GM19455 (cell line): ENCODE measurements at regions not wholly inside any gene's neighbourhood (a gene's known extent, or its start where the extent isn't known, plus 50 kb on each side); places are given as distances from the start of the nearest gene placed in this dataset.

Experiments
- ATAC-seq: cut with Tn5 transposase; IDR thresholded peaks from one replicate; pipeline ENCODE4 v1.9.1; 2021; ENCODE audit not compliant: unreplicated experiment

DNA sequence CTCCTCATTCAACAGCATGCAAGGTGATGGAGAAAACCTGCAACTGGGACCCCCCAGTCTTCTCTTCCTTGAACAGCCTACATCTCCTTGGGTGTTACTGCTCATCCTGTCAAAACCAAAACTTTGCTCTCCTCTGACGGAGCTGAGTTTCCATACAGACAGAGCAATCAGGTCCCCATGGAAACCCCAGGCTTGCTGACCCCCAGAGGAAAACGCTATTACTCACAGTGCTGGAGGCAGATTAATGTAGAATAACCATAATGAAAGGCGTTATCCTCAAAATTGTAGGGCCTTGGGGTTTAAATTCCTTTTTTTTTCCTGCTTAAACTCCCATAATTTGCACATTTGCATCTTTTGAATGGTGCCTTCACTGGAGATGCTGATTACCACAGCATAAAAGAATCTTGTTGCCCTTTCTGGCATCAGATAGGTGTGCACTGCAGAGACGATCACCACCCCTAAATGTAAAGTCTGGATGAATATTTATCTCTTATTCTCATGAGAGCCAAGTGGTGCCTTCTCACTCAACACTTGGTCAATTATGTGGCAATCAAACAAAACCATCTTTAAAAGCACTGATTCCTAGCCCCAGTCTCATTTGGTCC is 126.3 kb downstream of the MSX2 start:
- ATAC-seq, result no peak

DNA sequence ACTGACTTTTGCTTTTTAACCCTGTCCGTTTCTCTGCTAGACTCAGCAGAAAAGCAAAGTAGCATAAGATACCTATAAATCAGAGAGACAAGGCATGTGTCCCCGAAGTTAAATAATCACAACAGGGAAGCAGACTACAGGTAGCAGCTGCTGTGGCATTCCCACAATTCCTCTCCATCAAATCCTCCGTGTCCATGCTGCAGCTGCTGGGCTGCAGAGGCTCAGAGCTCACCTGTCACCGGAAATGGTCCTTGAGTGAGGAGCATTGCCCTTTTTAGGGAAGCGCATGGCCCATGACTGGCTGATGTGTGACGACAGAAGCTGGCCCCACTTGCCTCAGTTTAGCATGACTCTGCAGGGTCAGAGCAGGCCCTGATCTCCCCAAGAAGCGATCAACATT is 125.0 kb downstream of the MSX2 start:
- no peak for ATAC-seq

DNA sequence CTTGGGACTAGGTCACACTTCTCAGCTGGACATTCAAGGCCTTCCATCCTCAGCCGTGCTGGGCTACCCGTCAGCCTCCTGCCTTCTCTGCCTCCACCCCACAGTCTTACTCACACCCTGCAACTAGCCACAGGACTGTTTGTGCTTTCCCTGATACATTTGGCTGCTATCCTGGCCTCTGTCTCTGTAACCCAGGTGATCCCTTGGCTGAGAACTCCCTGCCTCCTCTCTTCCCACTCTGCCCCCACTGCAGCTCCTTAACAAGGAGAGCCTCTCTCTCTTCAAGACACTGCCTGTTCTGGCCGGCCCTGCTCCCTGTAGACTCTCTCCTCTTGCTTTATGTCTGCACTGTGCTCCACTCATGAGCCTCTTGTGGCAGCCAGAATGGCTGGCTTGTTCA is 120.6 kb downstream of the MSX2 start:
- no peak for ATAC-seq

DNA sequence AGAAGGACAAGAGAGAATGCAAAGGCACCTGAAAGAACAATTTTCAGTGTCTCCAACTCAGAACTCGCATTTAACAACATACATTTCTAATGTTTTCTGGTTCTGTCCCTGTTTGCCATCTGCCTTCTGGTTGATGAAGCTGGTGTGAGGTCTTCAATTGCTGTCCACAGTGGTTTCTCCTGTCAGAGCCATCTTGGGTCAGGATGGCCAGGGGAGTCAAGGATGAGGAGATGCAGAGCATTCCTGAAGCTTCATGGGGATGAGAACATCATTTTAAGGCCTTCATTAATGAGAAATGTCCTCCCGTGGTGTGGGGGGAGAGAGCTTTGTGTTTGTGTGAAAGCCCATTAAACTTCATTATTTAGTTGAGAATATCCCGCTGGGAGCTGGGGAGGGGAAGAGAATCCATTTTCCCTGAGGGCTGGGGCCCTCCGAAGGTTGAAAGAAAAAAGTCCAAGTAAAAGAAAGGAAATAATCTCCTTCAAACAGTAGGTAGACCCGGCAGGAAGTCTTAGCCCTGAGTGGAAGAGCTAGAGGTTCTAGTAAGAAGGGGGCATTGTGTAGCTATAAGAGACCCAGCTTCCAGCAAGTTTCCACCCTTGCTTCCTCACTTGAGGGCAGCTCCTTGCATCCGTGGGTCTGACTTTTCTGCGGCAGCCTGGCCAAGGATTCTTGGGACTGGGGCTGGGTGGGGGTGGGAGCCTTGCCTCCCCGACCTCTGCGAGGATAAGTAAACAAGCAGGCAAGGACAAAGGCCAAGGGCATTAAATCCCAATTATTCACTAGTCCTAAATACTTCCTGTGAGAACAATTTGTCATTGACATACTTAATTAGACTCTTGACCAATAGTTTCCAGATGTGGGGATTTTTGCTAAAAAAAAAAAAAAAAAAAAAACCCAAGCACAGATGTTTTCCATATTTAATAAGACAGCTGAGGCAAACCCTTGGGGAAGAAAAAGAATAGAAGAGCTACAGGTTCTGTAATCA is 119.2 kb downstream of the MSX2 start:
- ATAC-seq, result no peak

DNA sequence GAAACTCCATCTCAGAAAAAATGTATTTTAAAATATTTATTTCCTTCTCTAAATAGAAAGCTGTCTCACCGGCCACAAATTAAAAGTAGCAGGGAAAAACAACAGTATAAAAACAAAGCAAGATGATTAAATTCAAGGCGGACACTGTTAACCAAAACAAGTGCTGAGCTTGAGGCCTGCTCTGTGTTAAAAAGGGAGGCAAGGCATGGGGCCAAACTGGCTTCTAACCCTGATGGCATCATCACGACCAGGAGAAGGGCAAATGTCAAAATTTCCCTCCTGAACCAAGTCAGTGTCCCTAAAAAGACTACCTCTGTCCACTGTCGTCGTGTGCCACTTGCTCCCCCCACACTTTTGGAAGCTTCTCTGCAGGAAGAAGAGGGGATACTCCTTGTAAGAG is 116.1 kb downstream of the MSX2 start:
- no peak for ATAC-seq

DNA sequence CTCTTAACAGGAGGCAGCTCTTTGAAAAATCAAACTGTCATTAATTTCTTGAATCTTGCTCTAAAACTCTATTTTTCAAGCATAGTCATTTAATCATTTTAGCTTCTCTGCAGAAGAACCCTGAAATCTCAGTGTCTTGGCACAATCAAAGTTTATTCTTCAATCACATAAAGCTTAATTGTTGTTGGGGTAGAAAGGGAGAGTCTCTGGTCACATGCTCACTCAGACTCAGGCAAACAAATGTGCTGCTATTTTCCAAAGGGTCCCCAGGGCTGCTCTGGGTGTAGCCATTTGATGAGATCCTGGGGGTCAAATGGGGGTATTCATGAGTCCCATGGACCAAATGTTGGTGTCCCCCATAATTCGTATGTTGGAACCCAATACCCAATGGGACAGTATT is 114.8 kb downstream of the MSX2 start:
- no peak for ATAC-seq

DNA sequence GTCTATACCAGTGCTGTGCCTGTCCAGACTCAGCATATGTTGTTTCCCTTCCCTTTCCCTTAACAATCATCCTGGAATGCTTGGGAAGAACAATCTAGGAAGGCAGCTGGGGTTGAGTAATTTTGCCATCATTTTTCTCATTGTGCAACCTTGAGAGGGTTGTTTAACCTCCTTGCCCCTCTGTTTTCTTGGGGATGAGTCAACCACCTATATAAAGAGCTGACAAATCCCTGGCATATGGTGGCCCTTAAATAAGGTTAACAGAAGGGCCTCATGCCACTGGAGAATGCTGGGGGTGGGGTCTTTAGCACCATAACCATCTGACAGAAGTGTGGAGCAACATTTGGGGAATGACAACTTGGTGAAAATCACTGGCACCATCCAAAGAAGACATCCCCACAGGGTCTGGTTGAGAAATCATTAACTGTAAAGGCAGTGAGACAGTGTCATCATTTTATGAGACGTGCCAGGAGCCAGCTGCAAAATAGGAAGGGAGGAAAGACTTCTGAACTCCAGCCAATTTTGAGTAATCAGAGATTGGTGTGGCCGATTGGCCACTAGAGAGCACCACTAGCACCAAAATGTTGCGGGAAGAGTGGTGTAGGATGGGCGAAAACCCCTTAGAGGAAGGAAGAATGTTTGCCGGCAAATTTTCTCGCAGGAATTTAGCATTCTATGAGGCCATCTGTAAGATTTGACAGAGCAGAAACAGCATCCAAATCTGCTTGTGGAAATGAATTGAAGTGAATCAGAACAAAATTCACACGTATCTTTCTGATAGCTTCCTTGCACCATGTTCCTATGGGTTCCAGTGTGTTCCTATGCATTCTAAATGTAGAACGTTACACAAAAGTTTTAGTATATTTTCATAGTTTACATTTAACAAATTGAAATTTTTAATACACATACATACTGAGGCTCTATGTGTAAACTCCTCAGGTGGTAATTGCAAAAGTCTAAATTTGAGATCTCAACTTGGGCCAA is 113.8 kb downstream of the MSX2 start:
- ATAC-seq, result no peak

DNA sequence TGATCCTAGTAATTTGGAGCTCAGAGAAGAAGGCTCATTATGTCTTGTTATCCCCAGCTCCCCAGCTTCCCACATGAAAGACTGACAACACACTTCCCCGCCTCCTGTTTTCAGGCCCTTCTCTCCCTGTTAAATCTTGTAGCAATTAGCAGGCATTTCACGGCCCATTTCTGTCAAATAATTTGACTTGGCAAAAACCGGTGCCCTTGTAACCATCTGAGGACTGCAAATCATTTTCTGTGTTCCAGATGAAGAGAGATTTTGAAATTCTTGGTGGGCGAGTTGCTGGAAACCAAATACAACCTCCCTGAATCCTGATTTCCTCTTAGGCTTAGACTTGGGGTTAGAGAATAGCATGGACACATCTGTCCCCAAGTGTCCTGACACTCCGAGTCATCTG is 109.7 kb downstream of the MSX2 start:
- ATAC-seq, result no peak

DNA sequence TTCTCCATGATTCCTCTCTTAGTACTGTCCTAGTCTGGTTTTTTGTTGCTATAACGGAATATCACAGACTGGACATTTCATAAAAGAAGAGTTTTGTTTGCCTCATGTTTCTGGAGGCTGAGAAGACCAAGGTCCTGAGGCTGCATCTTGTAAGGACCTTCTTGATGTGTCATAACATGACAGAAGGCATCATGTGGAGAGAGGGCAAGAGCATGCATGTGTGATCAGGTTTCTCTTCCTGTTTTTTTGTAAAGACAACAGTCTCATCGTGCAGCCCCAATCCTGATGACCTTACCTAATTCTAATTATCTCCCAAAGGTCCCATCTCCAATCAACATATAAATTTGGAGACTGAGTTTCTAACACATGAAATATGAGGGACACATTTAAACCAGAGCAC is 108.4 kb downstream of the MSX2 start:
- ATAC-seq, result no peak

DNA sequence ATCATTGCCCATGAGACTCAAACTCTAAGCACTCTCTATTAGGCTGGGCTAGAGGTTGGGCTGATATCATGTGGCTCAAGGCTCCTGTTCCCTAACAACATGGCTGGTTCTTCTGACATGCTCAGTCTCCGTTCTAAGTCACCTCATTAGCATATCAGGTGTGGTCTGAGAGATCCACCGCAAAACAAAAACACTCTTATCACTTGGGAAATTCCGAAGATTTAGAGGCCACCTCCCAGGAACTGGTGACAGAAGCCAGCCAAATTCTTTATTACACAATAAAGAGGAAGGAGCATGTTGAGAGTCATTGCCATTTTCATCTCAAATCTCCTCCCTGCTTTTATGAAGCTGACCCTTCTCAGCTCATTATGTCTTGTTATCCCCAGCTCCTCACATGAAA is 107.6 kb downstream of the MSX2 start:
- no peak for ATAC-seq

DNA sequence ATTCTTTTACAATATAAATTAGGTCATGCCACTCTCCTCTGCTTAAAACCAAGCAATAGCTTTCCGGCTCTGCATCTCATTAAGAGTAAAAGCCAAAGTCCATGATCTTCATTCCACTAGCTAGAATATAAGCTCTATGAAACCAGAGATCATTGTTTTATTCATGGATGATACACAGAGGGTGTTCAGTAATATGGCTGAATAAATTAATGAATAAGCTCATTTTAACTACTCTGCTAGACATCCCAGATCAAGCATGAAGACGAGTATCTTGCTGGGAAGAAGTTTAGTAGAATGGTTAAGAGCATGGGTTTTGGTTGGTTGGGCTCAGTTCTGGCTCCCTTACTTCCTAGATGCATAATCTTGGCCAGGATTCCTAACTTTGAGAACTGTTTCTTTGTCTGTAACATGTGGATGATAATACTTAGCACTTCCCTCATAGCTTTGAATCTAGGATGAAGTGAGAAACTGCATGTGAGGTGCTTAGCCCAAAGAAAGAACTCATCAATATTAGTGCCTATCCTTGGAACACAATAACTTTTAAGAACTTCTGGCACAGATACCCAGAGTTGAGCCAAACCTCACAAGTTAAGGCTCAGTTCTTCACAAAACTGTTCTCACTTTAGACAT is 106.8 kb downstream of the MSX2 start:
- no peak for ATAC-seq

DNA sequence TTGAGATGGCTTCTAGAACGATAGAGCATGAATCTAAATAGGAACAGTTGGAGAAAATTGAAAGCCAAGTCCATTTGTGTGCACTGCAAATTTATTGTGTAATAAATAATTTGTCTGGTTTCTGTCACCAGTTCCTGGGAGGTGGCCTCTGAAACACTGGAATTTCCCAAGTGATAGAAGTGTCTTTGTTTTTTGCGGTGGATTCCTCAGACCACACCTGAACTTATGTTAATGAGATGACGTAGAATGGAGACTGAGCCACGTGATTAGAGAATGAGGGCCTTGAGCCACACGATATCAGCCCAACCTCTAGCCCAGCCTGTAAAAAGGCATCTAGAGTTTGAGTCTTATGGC is 105.1 kb downstream of the MSX2 start:
- no peak for ATAC-seq

DNA sequence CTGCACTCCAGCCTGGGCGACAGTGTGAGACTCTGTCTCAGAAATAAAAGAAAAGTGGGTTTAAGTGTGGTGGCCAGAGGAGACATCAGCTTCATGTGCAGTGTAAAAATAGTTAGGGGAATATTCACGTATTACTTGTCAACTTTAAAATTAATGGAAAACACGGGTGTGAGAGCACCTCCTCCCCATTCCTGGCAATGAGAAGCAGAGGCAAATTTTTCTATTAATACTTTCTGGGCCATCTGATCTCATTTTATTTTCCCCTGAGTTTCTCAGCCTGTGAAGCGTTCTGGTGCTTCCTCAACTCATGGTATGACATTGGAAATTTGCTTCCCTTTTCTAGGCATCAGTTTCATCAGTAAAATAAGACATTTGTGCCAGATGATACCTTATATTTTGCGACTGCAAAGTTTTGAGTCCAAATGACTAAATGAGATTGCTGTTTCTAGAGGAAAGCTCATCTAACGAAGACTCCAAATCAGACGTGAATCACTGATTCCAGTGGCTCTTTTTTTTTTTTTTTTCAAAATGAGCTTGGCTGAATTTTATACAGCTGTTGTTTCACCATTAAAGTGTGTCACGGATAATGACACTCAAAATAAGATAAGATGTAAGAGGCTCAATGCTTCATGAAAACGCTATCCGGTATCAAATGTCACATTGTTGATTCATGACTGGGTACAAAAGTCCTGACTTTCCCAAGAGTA is 104.6 kb downstream of the MSX2 start:
- ATAC-seq, result no peak

DNA sequence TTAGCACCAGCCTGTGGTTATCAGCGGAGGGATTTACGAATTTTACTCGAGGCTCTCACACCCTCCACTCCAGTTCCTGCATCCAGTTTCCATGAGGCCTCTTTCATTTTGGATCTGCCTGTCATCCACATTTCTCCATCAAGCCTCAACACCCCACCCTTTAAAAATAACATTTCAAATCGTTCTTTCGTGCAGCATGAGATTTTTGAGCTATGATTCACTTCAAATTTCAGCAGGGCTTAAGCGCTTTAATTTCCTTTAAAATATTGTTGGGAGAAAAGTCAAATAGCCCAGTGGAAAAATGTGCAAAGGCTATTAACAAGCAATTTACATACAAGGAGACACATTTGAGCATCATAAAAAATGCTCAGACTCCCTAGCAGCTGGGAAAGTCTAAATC is 103.2 kb downstream of the MSX2 start:
- no peak for ATAC-seq

DNA sequence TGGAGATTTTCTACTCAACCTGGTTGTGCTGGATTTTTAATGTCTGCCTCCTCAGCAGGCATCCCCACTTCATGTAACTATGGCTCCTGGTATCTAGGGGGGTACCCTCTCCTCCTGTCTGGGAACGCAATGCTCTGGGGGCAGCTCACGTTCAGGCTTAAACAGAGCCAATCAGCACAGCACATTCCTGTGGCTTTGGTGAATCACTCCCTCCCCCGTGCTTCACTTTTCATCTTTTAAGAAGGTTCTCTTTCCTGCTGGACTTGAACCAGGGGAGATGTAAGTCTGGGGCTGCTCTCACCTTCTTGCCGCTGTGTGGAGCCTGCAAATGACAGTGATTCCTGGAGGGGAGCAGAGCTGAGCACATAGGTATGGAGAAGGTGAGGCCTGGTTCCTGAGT is 101.2 kb downstream of the MSX2 start:
- no peak for ATAC-seq

DNA sequence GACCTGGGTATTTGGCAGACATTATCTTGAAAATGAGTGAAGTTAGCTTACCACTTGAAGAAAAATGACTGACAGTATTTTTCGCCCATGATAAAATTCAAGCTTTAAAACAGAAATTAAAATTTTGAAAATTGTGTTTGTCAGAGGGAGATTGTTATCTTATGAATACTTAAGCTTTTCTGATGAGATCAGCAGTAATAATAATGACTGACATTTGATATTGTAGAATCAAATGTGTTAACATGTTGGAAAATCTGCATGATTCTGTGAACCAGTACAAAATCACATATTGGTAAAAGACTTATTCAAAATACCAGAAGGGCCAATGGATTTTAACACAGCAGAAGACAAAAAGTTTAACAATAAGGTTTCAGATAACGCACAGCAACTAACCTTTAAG is 94.0 kb downstream of the MSX2 start:
- no peak for ATAC-seq

DNA sequence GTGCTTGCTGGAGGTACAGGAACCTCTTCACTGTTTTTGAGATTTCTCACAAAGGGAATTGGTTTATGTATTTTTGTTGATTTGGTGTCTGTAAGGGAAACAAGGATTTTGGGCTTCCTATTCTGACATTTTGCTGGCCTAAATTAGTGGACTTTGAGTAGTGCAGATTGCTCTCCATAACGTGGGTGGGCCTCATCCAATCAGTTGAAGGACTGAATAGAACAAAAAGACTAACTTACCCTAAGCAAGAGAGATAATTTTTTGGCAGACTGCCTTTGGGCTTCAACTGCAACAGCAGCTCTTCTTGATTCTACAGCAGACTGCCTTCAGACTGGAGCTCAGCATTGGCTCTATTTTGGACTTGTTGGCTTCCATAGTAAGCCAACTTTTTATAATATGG is 93.2 kb downstream of the MSX2 start:
- no peak for ATAC-seq

DNA sequence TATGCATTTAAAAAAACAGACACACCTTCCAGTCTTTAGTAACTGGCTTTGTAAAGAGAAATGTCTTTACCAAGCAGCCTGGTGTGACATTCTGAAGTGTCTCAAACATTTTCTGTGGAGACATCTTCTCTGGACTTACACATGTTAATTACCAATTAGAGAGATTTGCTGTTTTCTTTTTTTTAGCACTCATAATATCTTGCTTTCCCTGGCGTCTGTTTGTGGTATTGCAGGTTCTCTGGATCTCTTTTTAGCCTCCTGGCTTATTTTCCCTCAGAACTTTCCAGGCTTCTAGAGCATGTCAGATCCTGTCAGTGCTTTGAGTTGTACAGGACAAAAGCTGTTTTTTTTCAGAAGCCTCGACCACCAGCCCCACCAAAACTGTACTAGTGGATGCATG is 92.5 kb downstream of the MSX2 start:
- no peak for ATAC-seq

DNA sequence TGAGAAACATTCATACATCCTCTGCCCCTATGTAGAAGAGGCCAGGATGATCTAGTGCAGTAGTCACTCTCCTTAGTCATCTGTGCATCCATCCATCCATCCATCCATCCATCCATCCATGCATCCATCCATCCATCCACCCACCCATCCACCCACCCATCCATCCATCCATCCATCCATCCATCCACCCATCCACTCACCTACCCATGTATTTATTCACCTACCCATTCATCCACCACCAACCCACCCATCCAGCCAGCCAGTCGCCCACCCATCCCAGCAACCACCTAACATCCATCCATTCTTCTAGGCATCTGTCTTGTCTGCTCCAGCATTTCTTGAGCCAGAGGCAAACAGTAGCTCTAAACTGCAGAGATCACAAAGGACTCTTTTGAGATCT is 87.1 kb downstream of the MSX2 start:
- ATAC-seq, result no peak

DNA sequence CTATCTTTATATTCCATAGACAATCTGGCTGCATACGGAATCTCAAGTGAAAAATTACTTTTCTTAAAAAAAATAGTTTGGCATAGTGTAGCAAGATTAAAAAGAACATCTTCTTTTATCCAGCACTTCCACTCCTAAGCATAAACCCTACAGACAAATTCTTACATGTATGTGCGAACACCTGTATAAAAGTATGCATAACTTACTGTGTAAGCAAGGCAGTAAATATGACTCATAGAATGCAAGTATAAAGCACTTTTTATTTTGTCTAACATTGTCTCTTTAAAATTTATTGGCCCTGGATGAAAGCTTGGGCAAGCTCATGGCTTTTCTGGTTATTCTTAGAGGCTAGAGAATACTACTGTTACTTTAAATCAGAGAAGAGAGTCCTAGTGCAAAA is 86.4 kb downstream of the MSX2 start:
- ATAC-seq, result no peak
